Myocyte (in vitro differentiated cells): ENCODE measurements at regions not wholly inside any gene's neighbourhood (a gene's known extent, or its start where the extent isn't known, plus 50 kb on each side); places are given as distances from the start of the nearest gene placed in this dataset.
"Not testable (repeated sequence)": the region's sequence is repeated elsewhere in the genome, so short reads cannot be mapped to it uniquely, and the experiment has no call there.

Experiments used
- DNase-seq: peaks from one replicate; pipeline ENCODE4 v3.0.0-alpha.2; 2012; ENCODE audit warnings: low read depth

DNA sequence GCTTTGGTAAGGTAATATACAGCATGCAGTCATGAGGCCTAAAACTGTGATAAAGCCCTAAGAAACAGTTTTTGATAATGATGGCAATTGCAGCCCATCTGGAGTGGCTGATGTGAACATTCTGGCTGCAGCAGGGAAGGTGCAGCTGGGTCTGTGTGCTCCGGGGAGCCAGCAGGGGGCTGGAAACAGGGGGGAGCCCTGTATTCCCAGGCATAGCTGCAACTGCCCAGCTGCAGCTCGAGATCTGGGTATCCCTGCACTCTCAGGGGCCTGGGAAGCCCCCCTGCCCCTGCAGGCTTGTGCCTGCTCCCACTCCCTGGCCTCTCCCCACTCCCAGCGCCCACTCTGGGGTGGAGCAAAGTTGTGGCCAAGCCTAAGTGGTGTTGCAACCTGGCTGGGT is 95.6 kb downstream of the RRAGB start:
- no peak for DNase-seq

DNA sequence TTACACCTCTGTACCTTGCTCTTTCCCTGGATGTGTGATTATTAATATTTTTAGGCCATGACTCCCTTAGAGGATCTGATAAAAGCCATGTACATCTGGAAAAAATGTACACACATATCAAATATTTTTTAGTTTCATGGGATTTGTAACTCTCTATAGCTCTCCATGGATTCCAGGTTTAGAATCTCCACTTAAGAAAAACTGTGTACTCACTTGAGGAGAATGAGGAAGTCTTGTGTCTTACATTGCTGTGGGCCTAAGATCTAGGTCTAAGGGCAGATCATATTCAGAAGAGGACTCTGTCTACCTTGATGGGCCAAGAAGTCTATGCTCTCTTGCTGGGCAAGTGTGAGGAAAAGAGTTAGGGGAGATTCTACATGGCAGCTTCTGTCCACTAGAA is 98.0 kb downstream of the RRAGB start:
- no peak for DNase-seq

DNA sequence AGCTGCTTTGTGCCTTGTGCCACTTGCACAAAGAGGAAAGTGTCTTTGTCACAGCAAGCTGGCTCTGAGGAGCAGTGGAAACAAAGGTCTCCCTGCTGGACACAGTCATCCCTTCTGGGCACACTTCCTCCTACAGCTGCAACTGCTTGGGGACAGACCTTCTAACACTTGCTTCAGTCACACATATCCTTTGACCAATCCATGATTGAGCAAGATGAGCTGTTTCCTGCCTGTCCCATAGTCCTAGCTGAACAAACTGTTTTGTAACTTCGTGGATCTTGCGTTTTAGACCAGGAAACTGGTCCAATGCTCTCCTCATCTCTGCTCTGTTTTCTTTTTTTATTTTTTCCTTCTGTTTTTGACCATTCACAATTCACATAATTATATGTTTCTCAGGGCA is 98.5 kb downstream of the RRAGB start:
- no peak for DNase-seq

DNA sequence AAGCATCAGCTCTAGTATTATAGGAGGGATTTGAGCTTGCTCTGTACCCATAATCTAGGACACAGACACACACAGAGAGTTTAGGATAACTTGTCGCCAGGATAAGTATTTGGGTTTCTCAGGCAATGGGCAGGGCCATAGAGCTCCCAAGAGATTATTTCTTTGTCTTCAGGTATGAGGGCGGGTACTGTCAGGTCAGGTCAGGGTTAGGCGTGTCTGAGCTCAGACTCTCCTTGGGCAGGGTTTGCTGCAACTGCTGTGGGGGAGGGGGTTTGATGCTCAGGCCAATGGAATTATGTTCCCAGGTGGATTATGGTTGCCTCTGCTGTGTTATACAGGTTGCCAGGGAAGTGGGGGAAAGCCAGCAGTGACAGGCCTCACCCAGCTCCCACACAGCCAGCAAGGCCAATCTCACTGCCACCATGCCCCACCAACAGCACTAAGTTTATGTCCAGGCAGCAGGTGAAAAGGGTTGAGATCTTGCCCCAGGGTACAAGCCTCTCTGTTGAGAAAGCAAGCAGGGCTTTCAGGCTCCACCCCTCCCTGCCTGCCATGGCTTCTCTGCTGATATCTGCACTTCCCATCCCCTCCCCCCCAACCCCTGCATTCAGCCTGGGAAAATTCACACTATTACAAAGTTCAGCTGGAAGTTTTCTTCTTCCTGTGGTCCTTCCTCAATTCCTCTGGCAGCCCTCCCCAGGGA is 101.3 kb downstream of the RRAGB start:
- no peak for DNase-seq

DNA sequence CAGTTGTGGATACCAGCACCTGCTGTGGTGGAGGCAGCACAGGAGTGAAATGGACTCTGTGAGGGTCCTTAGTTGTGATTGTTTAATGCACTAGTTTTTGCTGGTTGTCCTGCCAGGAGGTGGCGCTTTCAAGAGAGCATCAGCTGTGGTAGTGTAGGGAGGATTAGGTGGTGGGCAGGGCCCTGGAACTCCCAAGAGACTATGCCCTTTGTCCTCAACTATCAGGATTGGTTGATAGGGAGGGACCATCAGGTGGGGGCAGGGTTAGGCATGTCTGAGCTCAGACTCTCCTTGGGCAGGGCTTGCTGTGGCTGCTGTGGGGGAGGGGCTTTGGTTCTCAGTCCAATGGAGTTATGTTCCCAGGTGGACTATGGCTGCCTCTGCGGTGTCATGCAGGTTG is 121.9 kb downstream of the RRAGB start:
- no peak for DNase-seq

DNA sequence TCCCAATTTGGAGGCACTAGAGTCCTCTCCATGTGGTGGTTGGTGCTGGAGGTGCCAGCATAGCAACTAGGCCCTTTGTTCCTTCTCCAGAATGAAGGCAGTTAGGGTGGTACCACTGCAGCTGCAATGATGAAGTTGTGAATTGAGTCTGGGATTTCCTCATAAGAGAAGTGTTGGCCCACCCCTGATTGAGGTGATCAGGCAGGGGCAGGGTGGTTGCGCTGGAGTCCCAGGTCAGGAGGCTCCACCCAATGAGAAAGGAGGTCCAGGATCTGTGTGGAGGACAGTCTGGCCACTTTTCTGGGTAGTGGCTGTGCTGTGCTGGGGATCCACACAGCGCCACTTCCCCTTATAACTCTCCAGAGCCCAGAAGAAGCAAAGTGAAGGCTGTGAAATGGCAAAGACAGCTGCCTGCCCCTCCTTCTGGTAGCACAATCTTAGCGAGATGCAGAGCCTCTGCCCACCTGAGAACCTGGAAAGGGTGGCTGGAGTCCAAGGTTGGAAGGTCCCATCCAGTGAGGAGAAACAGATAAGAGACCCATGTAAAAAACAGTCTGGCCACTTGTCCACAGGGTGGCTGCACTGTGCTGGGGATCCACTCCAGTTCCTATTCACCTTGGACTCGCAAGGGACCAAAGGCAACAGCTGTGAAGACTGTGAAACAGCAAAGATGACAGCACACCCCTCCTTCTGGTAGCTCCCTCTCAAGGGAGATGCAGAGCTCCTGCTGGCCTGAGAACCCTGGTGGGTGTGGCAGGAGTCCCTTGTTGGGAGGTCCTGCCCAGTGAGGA is 124.6 kb downstream of the RRAGB start:
- no peak for DNase-seq

DNA sequence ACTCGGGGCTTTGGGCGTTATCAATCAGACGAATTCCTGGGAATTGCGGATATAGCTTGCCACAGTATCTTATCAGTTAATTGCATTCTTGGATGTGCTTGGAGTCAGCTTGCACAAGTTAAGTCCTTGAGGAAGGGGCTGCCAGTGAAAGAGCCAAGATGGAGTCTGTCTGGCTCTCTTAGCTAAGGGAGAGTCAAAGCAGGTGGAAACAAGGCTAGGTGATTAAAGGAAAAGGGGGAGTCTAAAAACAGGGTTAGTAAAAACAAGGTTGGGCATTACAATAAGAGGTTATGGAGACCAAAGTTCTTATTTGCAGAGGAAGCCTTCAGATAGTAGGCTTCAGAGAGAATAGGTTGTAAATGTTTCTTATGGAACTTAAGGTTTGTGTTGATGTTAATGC is 149.2 kb downstream of the RRAGB start:
- not testable (repeated sequence) for DNase-seq

DNA sequence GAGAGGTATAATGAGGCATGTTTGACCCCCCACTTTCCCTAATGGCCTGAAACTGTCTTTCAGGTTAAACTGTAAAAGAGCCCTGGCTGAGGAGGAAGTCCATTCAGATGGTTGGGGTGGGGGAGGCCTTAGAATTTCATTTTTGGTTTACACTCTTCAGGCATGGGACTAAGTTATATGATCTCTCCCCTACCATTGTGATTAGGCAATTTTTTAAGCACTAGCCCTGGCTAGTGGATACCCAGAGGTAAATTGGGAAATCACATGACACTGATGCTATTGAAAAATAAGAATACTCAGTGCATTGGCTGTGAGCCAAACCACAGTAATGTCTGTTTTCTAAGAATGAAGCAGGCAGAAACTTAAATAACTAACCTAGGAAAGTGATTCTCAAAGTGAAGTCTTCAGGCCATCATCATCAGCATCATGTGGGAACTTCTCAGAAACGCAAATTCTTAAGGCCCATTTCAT is 149.7 kb downstream of the RRAGB start:
- DNase-seq, result peak; percentile 33

DNA sequence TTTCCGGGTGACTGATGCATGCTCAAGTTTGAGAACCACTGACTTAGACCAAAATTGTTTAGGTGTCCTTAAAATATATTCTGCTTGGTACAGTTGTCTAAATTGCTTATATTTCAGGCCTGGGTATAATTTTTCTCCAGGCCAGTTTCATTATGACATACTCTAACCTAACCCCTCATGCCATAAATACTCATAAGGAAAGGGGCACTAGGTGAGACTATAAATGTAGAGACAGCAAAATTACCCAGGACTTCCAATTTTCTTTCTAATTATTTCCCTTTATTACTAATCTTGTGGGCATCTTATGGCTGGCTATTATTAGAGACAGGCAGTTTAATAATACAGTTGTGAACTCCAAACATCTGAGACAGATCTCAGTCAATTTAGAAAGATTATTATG is 150.2 kb downstream of the RRAGB start:
- no peak for DNase-seq

DNA sequence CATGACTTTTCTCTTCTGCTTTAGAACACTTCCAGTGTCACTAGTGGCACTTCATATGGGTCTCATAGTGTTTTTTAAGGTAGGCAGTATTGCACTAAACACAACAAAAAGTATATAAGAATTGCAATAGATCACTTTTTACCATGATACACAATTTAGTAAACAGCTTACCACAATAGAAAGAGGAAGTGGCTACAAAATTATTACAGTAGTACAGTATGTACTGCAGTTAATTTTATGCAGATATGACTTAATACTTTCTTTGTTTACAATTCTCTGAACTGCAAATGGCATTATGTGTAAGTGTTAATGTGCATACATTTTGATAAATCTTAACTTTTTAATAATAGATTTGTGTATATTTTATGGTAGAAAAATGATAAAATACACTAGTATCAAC is 157.3 kb downstream of the RRAGB start:
- DNase-seq, result no peak

DNA sequence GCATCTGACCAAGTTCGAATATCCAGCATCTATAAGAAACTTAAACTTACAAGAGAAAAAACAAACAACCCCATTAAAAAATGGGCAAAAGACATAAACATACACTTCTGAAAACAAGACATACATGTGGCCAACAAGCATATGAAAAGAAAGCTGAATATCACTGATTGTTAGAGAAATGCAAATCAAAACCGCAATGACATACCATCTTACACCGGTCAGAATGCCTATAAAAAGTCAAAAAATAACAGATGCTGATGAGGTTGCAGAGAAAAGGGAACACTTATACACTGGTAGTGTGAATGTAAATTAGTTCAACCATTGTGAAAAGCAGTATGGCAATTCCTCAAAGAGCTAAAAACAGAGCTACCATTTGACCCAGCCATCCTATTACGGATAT is 166.0 kb downstream of the RRAGB start:
- not testable (repeated sequence) for DNase-seq

DNA sequence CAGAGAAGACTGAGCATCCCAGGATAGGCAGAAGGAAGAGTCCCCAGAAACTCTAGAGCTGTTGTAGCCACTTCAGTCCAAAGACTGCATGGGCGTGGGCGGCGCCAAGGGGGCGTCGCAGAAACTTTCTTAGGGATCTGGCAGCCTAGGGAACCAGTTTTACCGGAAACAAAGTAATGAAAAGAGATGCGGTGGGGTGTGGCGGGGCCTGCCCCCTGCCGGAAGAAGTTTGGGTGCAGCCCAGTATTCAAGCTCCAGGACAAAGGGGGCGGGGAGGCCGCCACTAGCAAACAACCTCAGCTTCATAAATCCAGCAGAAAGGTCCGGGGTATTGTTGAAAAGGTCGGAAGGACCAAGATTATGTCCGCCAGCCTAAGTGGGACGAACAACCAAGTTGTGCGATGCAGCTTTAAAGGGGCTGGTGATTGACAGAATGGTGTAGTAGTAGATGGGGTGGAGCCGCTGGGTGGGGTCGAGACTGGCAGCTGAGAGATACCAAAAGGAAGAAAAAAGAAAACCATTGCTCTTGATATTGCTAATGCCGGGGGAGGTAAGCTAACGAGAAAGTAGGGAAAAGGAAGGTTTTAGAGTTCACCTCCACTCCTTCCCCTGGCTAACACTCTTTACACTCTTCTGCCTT is 190.5 kb downstream of the RRAGB start:
- peak; percentile 58 for DNase-seq

DNA sequence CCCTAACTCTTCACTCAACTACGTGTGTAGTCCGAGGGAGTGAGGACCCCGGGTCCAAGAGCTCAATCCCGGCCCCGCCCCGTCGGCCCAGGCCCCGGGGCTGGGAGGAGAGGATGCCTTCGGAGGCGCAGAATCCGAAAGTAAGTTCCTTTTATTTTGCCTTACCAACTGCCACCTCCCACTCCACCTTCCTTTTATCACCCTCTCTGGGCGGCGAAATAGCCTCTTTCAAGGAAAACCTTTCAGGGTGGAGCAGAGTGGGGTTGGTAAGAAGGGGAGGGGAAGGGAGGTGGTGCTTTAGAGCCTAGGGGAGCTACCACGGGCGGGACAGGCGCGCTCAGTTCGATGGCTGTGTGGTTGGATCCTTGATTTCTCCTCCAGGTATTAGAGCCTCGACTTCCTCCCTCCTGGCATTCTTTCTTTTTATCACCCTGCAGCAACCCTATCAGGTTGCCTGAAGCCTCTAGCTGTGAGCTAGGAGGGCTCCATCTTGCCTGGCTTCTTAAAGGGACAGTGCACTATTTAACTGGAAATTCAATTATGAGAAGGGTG is 191.2 kb downstream of the RRAGB start:
- peak; percentile 17 for DNase-seq

DNA sequence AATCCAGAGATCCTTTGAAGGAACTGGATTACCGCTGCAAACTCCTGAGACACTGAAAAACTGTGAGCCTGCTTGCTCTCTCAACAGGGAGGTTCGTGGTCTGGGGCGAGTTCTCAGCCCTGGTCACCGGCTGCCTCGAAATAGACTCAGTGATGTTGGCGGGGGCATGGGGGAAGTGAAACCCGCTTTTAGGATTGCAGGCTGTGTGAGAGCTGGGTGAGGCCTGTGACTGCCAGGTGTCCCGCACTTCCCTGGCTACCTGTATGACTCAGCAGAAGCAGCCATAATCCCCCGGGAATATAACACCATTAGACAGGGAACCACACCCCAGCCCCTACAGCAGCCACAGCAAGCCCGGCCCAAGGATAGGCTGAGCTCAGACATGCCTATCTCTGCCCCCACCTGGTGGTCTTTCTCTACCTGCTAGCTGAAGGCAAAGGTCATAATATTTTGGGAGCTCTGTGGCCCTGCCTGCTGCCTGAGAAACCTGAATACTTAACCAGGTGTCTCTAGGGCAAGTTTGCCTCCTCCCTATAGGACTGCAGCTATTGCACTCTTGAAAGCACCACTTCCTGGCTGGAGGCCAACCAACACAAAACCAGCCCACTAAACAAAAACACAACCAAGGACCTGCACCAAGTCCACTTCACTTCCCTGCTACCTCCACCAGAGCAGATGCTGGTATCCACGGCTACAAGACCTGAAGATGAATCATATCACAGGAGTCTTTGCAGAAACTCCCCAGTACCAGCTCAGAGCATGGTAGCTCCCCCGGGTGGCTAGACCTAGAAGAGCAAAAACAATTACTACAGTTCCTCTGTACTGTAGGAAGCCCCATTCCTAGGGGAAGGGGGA is 202.0 kb downstream of the RRAGB start:
- DNase-seq, result no peak

DNA sequence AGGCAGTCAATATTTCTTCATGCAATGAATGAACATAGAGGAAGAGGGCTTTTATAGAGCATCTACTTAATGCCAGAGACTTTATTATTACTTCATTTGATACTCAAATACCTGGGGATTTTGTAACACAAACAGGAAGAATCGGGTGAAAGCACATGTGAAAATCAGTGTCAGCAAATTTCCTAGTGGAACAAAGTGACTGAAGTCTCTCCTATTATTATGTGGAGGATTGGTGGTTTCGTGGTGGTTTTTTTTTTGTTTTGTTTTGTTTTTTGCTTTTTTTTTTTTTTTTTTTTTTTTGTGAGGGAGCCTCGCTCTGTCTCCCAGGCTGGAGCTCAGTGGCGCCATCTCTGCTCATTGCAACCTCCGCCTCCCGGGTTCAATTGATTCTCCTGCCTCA is 207.0 kb downstream of the RRAGB start:
- no peak for DNase-seq

DNA sequence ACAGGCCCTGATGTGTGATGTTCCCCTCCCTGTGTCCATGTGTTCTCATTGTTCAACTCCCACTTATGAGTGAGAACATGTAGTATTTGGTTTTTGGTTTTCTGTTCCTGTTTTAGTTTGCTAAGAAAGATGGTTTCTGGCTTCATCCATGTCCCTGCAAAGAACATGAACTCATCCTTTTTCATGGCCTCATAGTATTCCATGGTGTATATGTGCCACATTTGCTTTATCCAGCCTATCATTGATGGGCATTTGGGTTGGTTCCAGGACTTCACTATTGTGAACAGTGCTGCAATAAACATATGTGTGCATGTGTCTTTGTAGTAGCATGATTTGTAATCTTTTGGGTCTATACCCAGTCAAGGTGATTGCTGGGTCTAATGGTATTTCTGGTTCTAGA is 211.0 kb downstream of the RRAGB start:
- not testable (repeated sequence) for DNase-seq
